Stimulated activated effector memory CD8-positive, alpha-beta T cell treated with anti-CD3 and anti-CD28 coated beads, Interleukin-12 subunit alpha, Interleukin-12 subunit beta, amount 100 ng/mL, for 72 hours (primary cell): ENCODE measurements at regions not wholly inside any gene's neighbourhood (a gene's known extent, or its start where the extent isn't known, plus 50 kb on each side); places are given as distances from the start of the nearest gene placed in this dataset.

Source experiments
- ATAC-seq: fragments of 150-1000 bp; cut with Tn5 transposase; 2 replicates; pipeline ENCODE4 v1.10.0; 2021
- DNase-seq, 2 donors: peaks; one replicate each; pipeline ENCODE4 v3.0.0; 2021 to 2022; ENCODE audit warnings: low spot score in 2 of 2
- H3K27ac Mint-ChIP-seq: one replicate; pipeline ENCODE4 v1.8.0; 2022; ENCODE audit warnings: mild to moderate bottlenecking, mixed read lengths
- H3K36me3 Mint-ChIP-seq: one replicate; pipeline ENCODE4 v1.8.0; 2022; ENCODE audit warnings: mild to moderate bottlenecking, mixed read lengths
- H3K4me1 Mint-ChIP-seq: one replicate; pipeline ENCODE4 v1.8.0; 2022; ENCODE audit warnings: mixed read lengths
- H3K4me3 Mint-ChIP-seq: one replicate; pipeline ENCODE4 v1.8.0; 2022; ENCODE audit warnings: mild to moderate bottlenecking, mixed read lengths
- H3K9me3 Mint-ChIP-seq: one replicate; pipeline ENCODE4 v1.8.0; 2022; ENCODE audit warnings: mixed read lengths

GRCh38 chr20:10856237-10857015 is 182.6 kb upstream of the JAG1 start:
- no peaks in the 10 kb centered on the region for H3K36me3 Mint-ChIP-seq
- H3K9me3 Mint-ChIP-seq = peaks cover 16% of the 10 kb centered on the region
- H3K27ac Mint-ChIP-seq = no peak overlapping the region
- no peak overlapping the region for H3K4me3 Mint-ChIP-seq
- DNase-seq = no peak
- ATAC-seq = no peak
- H3K4me1 Mint-ChIP-seq = no peaks in the 10 kb centered on the region

GRCh38 chr20:10857352-10858070 is 183.7 kb upstream of the JAG1 start:
- no peaks in the 10 kb centered on the region for H3K4me1 Mint-ChIP-seq
- H3K36me3 Mint-ChIP-seq = no peaks in the 10 kb centered on the region
- H3K4me3 Mint-ChIP-seq = no peak overlapping the region
- H3K9me3 Mint-ChIP-seq = peaks cover 13% of the 10 kb centered on the region
- DNase-seq (no peak), ATAC-seq (no peak)
- no peak overlapping the region for H3K27ac Mint-ChIP-seq

DNA sequence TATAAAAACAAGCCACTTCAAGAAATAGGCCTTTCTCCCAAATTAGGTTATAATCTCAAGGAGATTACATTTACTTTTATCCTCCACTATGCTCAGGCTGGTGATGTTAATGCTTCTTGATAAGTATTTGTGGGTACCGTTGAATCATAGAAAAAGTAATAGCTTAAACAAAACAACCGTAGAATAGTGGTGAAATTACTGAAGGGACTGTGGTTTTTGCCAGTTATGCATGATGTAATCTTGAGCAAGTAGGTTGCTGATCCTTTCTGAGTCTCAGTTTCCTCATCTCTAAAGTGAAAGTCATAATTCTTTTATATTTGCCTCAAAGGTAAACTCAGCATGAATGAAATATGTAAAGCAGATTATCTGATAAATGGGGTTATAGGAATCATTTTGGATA is 187.3 kb upstream of the JAG1 start:
- no peaks in the 10 kb centered on the region for H3K36me3 Mint-ChIP-seq
- peaks cover 7% of the 10 kb centered on the region for H3K9me3 Mint-ChIP-seq
- ATAC-seq = no peak
- H3K4me3 Mint-ChIP-seq = no peak overlapping the region
- H3K4me1 Mint-ChIP-seq = no peaks in the 10 kb centered on the region
- DNase-seq = no peak
- no peak overlapping the region for H3K27ac Mint-ChIP-seq

GRCh38 chr20:10861619-10862018 is 187.8 kb upstream of the JAG1 start:
- Mint-ChIP-seq H3K9me3 (peaks cover 7% of the 10 kb centered on the region), H3K4me3 (no peak overlapping the region), H3K27ac (no peak overlapping the region), H3K36me3 (no peaks in the 10 kb centered on the region), H3K4me1 (no peaks in the 10 kb centered on the region)
- ATAC-seq = no peak
- DNase-seq = no peak

DNA sequence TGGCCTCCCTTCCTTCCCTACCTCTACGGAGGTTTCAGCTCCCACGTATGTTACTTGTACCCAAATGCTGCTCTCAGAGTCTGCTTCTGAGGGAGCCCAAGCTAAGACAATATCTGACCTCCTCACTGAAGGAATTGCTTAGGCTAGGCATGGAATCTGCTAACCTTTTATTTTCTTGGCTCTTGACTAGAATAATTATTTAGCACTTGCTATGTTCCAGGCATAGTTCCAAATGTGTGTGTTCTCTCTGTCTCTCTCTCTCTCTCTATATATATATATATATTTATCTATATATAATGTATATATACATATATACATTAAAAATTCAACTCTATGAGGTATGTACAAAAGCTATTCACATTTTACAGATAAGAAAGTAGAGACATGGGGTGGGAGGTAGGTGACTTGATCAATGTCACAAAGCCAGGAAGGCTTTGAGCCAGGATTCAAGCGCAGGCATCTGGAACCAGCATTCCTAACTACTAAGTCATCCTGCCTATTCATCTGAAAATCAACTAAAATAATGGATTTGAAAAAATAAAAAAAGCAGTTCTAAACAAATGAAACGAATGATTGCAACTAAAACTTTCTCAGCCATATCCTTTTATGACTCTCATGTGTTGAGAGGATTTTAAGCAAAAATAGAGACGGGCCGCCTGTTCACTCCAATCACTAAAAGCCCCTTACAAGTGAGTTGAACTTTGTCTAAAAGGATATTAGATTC is 189.7 kb upstream of the JAG1 start:
- Mint-ChIP-seq H3K27ac (no peak overlapping the region), H3K9me3 (peaks cover 7% of the 10 kb centered on the region), H3K4me1 (no peaks in the 10 kb centered on the region), H3K4me3 (no peak overlapping the region), H3K36me3 (no peaks in the 10 kb centered on the region)
- ATAC-seq (no peak), DNase-seq (no peak)

- Mint-ChIP-seq H3K9me3 (peaks cover 7% of the 10 kb centered on the region), H3K27ac (no peak overlapping the region), H3K4me3 (no peak overlapping the region), H3K4me1 (no peaks in the 10 kb centered on the region), H3K36me3 (no peaks in the 10 kb centered on the region)
- DNase-seq (no peak), ATAC-seq (no peak)
Measured at GRCh38 chr20:10864076-10864672, 190.4 kb upstream of the JAG1 start.

DNA sequence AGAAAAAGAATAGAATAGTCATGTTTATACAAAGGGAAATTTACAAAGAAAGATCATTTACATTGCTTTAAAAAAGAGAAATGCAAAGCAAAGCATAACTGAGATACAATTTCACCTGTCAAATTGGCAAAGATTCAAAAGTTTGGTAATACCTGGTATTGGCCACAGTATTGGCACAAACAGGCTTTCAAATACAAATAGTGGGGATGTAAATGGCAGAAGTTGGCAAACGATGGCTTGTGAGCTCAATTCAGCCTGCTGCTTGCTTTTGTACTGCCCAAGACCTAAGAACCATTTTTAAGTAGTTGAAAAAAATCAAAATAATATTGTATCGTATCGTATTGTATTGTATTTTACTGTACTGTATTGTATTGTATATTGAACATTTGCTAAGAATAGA is 194.5 kb upstream of the JAG1 start:
- ATAC-seq = no peak
- H3K27ac Mint-ChIP-seq = no peak overlapping the region
- no peaks in the 10 kb centered on the region for H3K4me1 Mint-ChIP-seq
- H3K36me3 Mint-ChIP-seq = no peaks in the 10 kb centered on the region
- no peak overlapping the region for H3K4me3 Mint-ChIP-seq
- DNase-seq = no peak
- peaks cover 3% of the 10 kb centered on the region for H3K9me3 Mint-ChIP-seq

GRCh38 chr20:10873026-10873425 is 199.2 kb upstream of the JAG1 start:
- ATAC-seq (no peak), DNase-seq (no peak)
- peaks cover 2% of the 10 kb centered on the region for H3K9me3 Mint-ChIP-seq
- no peak overlapping the region for H3K27ac Mint-ChIP-seq
- H3K36me3 Mint-ChIP-seq = no peaks in the 10 kb centered on the region
- H3K4me1 Mint-ChIP-seq = no peaks in the 10 kb centered on the region
- no peak overlapping the region for H3K4me3 Mint-ChIP-seq

GRCh38 chr20:10875653-10876052 is 201.9 kb upstream of the JAG1 start:
- DNase-seq = no peak
- Mint-ChIP-seq H3K36me3 (no peaks in the 10 kb centered on the region), H3K9me3 (peaks cover 2% of the 10 kb centered on the region), H3K4me3 (no peak overlapping the region), H3K27ac (no peak overlapping the region), H3K4me1 (no peaks in the 10 kb centered on the region)
- no peak for ATAC-seq

DNA sequence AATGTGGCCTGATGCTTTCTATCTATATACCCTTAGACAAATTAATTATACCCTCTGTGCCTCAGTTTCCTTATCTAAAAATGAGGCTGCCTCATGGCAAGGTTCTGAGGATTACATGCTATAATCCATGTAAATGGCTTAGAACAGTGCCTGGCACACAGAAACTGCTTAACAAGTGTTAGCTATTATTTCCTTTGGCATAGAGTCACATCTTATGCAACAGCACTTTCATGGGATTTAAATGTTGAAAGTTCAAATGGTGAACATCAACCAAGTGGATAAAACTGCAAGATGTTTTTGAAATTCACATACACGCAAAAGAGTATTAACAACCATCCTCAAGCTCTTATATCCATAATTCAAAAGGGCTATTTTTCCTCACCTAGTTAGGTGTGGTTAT is 202.8 kb upstream of the JAG1 start:
- Mint-ChIP-seq H3K4me3 (no peak overlapping the region), H3K4me1 (no peaks in the 10 kb centered on the region), H3K9me3 (peaks cover 2% of the 10 kb centered on the region), H3K36me3 (no peaks in the 10 kb centered on the region), H3K27ac (no peak overlapping the region)
- DNase-seq (no peak), ATAC-seq (no peak)

DNA sequence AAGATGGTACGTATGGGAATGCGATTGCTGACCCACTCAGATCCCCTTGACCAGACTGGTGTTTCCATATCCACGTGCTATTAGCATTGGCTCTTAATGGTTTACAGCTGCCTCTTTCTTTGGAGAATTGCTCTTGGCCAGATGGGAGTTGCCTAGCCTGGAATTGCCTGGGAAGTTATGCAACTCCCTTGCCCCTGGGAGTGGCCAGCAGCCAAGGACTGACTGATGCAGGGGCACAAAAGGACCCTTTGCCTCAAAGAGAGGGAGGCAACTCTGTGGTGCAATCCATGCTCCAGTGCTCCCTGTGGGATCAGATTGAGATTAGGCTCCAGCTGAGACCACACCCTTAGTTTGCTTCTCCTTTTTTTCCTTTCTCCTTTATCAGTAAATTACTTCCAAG is 203.5 kb upstream of the JAG1 start:
- Mint-ChIP-seq H3K9me3 (peaks cover 2% of the 10 kb centered on the region), H3K4me1 (no peaks in the 10 kb centered on the region), H3K36me3 (no peaks in the 10 kb centered on the region), H3K4me3 (no peak overlapping the region), H3K27ac (no peak overlapping the region)
- no peak for ATAC-seq
- DNase-seq = no peak

DNA sequence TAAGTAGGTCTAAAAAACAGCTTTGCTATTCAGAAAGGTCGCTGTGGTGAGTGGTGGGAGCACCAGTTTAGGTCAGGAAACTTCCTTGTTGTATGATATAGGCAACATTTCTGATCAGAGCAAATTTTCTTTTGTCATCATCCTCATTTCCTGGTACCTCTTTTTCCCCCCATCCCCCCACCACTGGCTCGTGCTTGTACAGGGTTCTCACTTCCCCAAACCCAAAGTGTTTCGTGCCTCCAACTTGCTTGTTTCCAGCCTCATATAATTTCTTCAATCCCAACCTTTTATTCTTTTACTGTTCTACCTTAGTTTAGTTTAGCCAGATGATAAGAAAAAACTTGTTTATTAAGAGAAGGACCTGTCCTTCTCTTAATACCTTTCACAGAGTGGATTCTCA is 209.4 kb upstream of the JAG1 start:
- H3K4me3 Mint-ChIP-seq = no peak overlapping the region
- peaks cover 3% of the 10 kb centered on the region for H3K9me3 Mint-ChIP-seq
- H3K4me1 Mint-ChIP-seq = no peaks in the 10 kb centered on the region
- H3K27ac Mint-ChIP-seq = no peak overlapping the region
- DNase-seq = no peak
- no peak for ATAC-seq
- H3K36me3 Mint-ChIP-seq = no peaks in the 10 kb centered on the region

DNA sequence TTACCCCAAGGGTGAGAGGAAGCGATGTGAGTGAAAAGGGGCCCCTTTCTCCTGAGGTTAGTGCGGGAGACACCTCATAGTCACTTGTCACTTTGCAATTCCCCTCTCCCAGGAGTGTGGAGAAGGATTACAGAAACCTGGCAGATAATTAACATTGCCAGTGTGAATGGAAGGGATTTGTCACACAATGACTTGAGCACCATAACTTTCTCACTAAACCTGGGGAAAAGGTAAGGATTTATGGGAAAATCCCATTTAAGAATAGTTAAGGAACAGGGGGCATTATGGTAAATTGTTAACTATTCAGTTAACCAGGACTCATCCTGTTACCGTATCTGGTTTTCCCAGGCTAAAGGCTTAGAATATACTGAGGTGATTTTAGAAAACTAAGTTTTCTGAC is 219.5 kb upstream of the JAG1 start:
- peaks cover 16% of the 10 kb centered on the region for H3K9me3 Mint-ChIP-seq
- H3K4me1 Mint-ChIP-seq = no peaks in the 10 kb centered on the region
- no peak for DNase-seq
- H3K4me3 Mint-ChIP-seq = no peak overlapping the region
- no peak for ATAC-seq
- H3K27ac Mint-ChIP-seq = no peak overlapping the region
- no peaks in the 10 kb centered on the region for H3K36me3 Mint-ChIP-seq

GRCh38 chr20:10897336-10897735 is 223.5 kb upstream of the JAG1 start:
- Mint-ChIP-seq H3K4me1 (no peaks in the 10 kb centered on the region), H3K4me3 (no peak overlapping the region), H3K36me3 (no peaks in the 10 kb centered on the region), H3K27ac (no peak overlapping the region), H3K9me3 (peaks cover 6% of the 10 kb centered on the region)
- ATAC-seq = no peak
- no peak for DNase-seq

- Mint-ChIP-seq H3K9me3 (peaks cover 6% of the 10 kb centered on the region), H3K36me3 (no peaks in the 10 kb centered on the region), H3K27ac (no peak overlapping the region), H3K4me3 (no peak overlapping the region), H3K4me1 (no peaks in the 10 kb centered on the region)
- DNase-seq = no peak
- ATAC-seq = no peak
Measured at GRCh38 chr20:10898552-10898951, 224.8 kb upstream of the JAG1 start.
